HG03439 (cell line): ENCODE measurements at regions not wholly inside any gene's neighbourhood (a gene's known extent, or its start where the extent isn't known, plus 50 kb on each side); places are given as distances from the start of the nearest gene placed in this dataset.
"Not testable (repeated sequence)": the region's sequence is repeated elsewhere in the genome, so short reads cannot be mapped to it uniquely, and the experiment has no call there.

Experiments used
- ATAC-seq: cut with Tn5 transposase; IDR thresholded peaks from one replicate; pipeline ENCODE4 v1.9.1; 2021; ENCODE audit warnings: mild to moderate bottlenecking, moderate library complexity; ENCODE audit not compliant: unreplicated experiment

- ATAC-seq: no peak
Measured at GRCh38 chr3:137582484-137582883, 181.6 kb upstream of the SOX14 start.

GRCh38 chr3:137583256-137583655, 180.9 kb upstream of the SOX14 start:
- no peak for ATAC-seq

DNA sequence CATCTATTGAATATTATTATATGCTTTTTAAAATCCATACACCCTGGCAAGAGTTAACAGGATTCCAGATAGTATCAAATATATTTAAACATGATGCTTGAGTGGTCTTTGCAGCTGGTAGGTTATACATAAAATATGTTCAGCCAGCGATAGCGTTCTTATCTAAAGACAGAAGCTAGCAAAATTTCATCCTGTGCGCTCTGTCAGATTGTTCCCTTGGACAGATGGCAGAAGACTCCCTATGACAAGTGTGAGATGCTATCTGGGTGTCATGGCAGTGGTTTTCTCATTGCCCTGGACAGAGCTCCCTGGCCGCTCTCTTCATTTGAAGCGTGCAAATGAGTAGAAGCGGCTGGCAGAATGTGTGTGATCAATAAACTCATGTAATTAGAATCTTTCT, 175.2 kb upstream of the SOX14 start:
- ATAC-seq: no peak

DNA sequence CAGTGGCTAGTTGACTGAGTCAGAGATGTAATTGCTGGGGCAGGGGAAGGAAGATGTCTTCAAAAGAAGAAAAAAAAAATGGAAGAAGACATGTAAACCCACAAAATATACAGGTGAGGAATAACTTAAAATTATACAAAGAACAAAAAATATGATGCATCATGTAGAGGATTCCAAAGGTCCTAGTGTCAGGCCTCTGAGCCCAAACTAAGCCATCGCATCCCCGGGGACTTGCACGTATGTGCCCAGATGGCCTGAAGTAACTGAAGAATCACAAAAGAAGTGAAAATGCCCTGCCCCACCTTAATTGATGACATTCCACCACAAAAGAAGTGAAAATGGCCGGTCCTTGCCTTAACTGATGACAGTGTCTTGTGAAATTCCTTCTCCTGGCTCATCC, 168.7 kb upstream of the SOX14 start:
- not testable (repeated sequence) for ATAC-seq

GRCh38 chr3:137610723-137611122, 153.4 kb upstream of the SOX14 start:
- no peak for ATAC-seq

- no peak for ATAC-seq
Measured at GRCh38 chr3:137612291-137612690, 151.8 kb upstream of the SOX14 start.

DNA sequence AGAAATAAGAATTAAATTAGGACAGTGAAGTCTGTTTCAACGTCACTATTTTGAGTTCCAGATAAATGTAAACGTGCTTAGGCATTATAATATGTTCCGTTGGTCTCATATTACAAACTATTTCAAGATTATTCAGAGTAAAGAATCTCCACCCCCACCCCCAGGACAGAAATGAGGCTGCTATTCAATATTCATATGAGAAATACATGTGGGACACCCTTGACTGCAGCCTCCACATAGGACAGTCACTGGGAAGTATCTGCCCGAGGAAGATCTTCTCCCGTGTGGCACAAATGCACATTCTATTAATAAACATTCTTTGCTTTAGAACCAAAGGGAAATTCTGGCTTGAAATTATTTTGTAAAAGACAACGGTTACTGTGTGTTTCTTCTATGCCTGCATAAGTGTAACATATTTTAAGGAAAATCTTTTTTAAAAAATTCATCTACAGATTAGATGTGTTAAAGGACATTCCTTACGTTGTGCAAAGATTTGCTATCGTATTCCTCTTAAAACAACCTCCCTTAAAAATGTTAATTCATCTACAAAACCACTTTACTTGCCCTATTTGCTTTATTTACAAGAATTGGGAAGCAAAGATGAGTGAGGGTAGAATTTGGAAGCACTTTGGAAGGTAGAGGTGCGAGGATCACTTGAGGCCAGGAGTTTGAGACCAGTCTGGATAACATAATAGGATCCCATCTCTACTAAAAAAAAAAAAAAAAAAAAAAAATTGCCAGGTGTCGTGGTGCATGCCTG, 148.3 kb upstream of the SOX14 start:
- ATAC-seq: no peak

- ATAC-seq: no peak
Measured at GRCh38 chr3:137641879-137642704, 122.0 kb upstream of the SOX14 start.

DNA sequence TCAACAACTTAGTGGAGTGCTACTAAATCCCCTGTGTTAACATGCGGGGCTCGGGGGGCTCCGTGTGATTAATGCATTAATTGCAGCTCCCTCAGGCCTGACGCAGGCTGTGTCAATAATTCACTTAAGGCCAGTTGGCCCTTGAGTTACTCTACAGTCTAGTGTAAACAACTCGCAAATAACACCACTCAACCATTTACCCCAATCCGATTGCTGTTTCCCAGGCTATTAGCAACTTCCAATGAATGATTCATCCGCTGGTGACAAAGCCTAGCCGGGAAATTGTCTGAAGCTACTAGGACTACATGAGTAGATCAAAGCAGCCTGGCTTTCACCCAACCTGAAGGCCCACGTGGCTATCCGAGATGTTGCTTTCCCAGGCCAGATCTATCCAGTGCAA, 121.3 kb upstream of the SOX14 start:
- ATAC-seq: no peak

- ATAC-seq: no peak
Measured at GRCh38 chr3:137647179-137647578, 116.9 kb upstream of the SOX14 start.

GRCh38 chr3:137669519-137670060, 94.5 kb upstream of the SOX14 start:
- ATAC-seq: no peak

DNA sequence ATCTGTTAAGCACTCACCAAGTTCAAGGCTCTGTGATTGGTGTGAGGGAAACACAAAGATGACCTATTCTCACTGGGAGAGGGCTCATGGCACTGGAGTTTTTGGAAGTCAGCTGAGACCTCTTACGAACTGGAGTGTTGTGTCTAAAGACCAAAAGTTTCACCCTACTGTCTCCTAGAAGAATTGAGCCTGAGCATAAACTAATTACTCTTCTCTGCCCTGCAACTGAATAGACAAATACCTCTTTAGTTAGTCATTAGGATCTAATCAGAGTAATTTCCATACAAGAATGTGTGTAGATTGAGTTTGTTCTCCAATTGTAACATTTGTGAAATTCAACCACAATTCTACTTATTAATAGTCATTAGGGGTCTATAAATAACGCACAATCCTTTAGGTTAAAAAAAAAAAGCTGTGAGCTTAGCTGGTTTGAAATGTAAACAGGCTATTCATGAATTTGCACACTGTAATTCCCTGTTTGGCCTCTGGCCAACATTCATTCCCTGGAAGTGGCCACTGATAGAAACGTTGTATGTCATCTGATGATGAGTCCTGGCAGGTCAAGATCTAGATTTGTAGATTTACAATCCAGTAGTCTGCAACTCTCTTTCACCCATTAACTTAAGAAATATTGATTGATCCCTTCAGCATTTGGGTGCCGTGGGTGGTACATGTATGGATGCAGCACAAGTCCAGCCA, 76.8 kb upstream of the SOX14 start:
- no peak for ATAC-seq

DNA sequence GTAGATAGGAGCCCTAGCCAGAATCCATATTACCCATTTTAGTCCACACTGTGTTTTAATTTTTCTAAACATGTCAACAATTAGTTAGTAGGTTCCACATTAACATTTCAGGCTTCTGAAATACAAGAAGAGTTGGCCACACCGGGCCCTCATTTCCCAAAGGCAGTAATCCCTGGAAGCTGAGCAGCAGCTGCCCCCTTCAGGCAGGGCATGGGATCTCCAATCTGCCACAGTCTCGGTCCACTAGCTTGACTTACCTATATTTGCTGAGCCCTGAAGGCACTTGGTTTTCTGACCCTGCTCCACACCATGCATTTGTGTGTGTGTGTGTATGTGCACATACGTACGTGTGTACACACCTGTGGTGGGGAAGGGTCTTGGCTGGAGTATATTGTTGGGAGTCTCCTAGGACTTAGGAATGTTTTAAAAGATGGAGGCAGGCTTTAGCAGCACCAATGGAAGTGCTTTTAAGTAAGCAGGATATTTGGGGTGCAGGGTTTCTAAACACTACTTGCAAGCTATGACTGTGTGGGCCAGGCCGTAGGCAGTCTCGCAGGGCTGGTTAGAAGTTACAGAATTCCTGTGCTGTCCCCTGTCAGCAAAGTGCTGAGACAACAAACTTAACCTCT, 71.2 kb upstream of the SOX14 start:
- no peak for ATAC-seq

DNA sequence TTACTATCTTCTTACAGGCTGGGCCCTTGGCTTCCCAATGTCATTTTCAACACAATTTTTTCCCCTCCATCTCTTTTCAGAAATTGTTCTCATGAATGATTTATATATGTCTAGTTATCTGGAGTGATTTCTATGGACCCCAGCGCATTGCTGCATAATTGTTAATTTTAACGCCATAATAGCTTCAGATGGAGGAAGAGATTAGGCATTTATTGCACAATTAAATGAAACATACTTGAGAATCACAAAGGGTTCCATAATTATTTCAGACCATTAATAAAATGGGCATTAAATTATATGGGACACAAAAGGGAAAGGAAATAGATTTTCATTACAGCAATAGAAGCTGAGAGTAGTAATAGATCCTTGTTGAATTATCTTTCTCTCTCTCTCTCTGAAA, 70.3 kb upstream of the SOX14 start:
- ATAC-seq: no peak

GRCh38 chr3:137694836-137695235, 69.3 kb upstream of the SOX14 start:
- no peak for ATAC-seq

GRCh38 chr3:137695351-137695750, 68.8 kb upstream of the SOX14 start:
- ATAC-seq: no peak

DNA sequence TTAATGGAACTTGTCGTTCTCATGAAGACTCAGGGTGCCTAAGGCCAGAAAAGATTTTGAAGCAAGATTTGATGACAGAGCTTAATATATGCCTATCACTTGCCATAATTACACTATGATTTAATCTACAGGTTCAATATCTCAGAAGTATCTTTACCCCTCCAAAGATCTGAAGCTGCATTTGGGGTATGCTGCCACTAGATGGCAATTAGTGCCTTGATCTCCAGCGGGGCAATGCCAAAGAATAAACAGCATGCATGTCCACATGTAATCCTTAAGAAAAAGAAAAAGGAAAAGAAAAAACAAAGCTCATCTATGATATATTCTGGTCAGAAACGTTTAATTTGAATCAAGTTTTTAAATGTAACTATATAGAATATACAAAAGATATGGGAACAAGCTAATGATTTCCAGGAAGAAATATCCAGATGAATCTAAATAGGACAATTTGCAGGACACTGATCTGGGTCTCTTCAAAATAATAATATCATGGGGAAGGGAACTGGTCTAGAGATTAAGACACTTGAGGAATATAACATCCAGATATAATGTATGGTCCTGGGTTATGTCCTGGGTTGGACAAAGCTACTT, 55.0 kb upstream of the SOX14 start:
- ATAC-seq: no peak

GRCh38 chr3:137713965-137714364, 50.1 kb upstream of the SOX14 start:
- ATAC-seq: not testable (repeated sequence)
